ENCODE measurements at regions not wholly inside any gene's neighbourhood (a gene's known extent, or its start where the extent isn't known, plus 50 kb on each side); places are given as distances from the start of the nearest gene placed in this dataset.

DNA sequence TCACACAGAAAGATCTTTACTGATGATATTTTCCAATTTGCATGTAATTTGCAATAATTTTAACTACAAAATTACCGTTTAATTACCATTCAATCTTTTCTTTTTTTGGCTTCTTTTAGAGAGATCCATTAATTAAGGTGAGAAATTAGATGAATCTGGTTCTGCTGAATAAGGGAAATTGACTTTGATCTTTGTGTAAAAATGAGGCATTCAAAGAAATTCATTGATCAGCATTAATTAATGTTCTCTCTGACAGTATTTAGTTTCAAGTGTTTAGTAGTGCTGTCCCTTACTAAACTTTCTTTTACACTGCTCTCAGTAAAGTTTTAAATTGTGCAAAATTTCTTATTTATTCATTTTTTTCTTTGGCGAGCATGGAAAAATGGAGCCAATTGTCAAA lies 97.2 kb upstream of the KCTD8 start:
- Histone ChIP-seq H3K4me1 (no peaks in the 10 kb centered on the region), H3K27ac (no peak overlapping the region), H3K4me2 (no peak overlapping the region), H3K4me3 (no peak overlapping the region), H3K9me3 (no peaks in the 10 kb centered on the region)
- FAIRE-seq = no peak
- no peak for DNase-seq (ENCODE audit: low read depth in 1 of 2, low spot score in 1 of 2)
- WGBS (ENCODE audit: missing lambda C conversion rate) = 24% methylated on average over 2 of the region's 2 CpGs
- no peak for ATAC-seq
- ChIA-PET POLR2A (no interaction called here), CTCF (no interaction called here)
- TF ChIP-seq BHLHE40 (IDR thresholded peaks at IDR 0.05; ENCODE audit: low read depth, low read length) (no peak), RARB (CRISPR knock-in tag; IDR thresholded peaks at IDR 0.05) (no peak), RAD21 (conservative IDR thresholded peaks at IDR 0.05 in 1 of 2, IDR thresholded peaks at IDR 0.05 in 1 of 2) (no peak), FOSB (CRISPR knock-in tag; IDR thresholded peaks at IDR 0.05) (no peak), MAFK (IDR thresholded peaks at IDR 0.05; ENCODE audit: partially characterized antibody) (peak; percentile 49)
- TF ChIP-seq, protein P1, sequence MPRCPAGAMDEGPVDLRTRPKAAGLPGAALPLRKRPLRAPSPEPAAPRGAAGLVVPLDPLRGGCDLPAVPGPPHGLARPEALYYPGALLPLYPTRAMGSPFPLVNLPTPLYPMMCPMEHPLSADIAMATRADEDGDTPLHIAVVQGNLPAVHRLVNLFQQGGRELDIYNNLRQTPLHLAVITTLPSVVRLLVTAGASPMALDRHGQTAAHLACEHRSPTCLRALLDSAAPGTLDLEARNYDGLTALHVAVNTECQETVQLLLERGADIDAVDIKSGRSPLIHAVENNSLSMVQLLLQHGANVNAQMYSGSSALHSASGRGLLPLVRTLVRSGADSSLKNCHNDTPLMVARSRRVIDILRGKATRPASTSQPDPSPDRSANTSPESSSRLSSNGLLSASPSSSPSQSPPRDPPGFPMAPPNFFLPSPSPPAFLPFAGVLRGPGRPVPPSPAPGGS (IDR thresholded peaks at IDR 0.05) = no peak

GRCh38 chr4:44544158-44544557 lies 95.5 kb upstream of the KCTD8 start:
- FAIRE-seq = no peak
- no peak for DNase-seq (ENCODE audit: low read depth in 1 of 2, low spot score in 1 of 2)
- 11% methylated on average over 2 of the region's 2 CpGs for WGBS (ENCODE audit: missing lambda C conversion rate)

DNA sequence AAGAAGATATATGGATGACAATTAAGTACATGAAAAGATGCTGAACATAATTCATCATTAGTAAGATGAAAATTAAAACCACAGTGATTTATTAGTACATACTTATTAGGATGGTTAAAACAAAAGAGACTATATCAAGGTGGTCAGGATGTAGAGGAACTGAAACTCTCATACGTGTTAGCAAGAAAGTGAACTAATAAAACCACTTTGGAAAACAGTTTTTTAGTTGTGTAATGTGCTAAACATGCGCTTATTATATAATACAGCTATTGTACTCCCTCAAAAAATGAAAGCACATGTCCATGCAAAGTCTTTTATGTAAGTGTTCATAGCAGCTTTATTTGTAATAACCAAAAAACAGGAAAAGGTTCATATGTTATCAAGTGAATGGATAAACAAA lies 89.9 kb upstream of the KCTD8 start:
- no peak for DNase-seq (ENCODE audit: low read depth in 1 of 2, low spot score in 1 of 2)
- CTCF ChIA-PET = no interaction called here
- no peak for FAIRE-seq
- Histone ChIP-seq H3K4me2 (no peak overlapping the region), H3K9me3 (no peaks in the 10 kb centered on the region), H3K27ac (no peak overlapping the region), H3K4me3 (no peak overlapping the region), H3K4me1 (no peaks in the 10 kb centered on the region)
- TF ChIP-seq CBX2 (IDR thresholded peaks at IDR 0.05; ENCODE audit: borderline replicate concordance, low read depth) = no peak
- no peak for TF ChIP-seq HDAC2 (IDR thresholded peaks at IDR 0.05)
- TF ChIP-seq FOXS1 (CRISPR knock-in tag; IDR thresholded peaks at IDR 0.05) = no peak
- no peak for TF ChIP-seq TP53 (CRISPR knock-in tag; IDR thresholded peaks at IDR 0.05)
- TF ChIP-seq TFCP2L1 (CRISPR knock-in tag; IDR thresholded peaks at IDR 0.05) = no peak
- TF ChIP-seq RFX5 (IDR thresholded peaks at IDR 0.05) = no peak
- TF ChIP-seq FOSB (CRISPR knock-in tag; IDR thresholded peaks at IDR 0.05) = no peak
- TF ChIP-seq KDM5A (IDR thresholded peaks at IDR 0.05) = no peak
- TF ChIP-seq, protein P2, sequence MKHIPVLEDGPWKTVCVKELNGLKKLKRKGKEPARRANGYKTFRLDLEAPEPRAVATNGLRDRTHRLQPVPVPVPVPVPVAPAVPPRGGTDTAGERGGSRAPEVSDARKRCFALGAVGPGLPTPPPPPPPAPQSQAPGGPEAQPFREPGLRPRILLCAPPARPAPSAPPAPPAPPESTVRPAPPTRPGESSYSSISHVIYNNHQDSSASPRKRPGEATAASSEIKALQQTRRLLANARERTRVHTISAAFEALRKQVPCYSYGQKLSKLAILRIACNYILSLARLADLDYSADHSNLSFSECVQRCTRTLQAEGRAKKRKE (CRISPR knock-in tag; IDR thresholded peaks at IDR 0.05; ENCODE audit: low read depth) = no peak
- TF ChIP-seq NPAS2 (CRISPR knock-in tag; IDR thresholded peaks at IDR 0.05; ENCODE audit: borderline replicate concordance) = no peak
- no peak for TF ChIP-seq ZFP36 (IDR thresholded peaks at IDR 0.05; ENCODE audit: borderline replicate concordance, partially characterized antibody)
- no peak for TF ChIP-seq JUN (IDR thresholded peaks at IDR 0.05)
- TF ChIP-seq, protein P3, sequence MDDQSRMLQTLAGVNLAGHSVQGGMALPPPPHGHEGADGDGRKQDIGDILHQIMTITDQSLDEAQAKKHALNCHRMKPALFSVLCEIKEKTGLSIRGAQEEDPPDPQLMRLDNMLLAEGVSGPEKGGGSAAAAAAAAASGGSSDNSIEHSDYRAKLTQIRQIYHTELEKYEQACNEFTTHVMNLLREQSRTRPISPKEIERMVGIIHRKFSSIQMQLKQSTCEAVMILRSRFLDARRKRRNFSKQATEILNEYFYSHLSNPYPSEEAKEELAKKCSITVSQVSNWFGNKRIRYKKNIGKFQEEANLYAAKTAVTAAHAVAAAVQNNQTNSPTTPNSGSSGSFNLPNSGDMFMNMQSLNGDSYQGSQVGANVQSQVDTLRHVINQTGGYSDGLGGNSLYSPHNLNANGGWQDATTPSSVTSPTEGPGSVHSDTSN (IDR thresholded peaks at IDR 0.05) = no peak
- TF ChIP-seq BHLHE40 (IDR thresholded peaks at IDR 0.05; ENCODE audit: low read depth, low read length) = no peak
- TF ChIP-seq ZSCAN20 (CRISPR knock-in tag; IDR thresholded peaks at IDR 0.05) = no peak
- TF ChIP-seq RCOR1 (IDR thresholded peaks at IDR 0.05; ENCODE audit: low read depth, low read length) = no peak
- TF ChIP-seq HES2 (IDR thresholded peaks at IDR 0.05) = no peak
- no peak for TF ChIP-seq CHD4 (IDR thresholded peaks at IDR 0.05; ENCODE audit: borderline replicate concordance)
- TF ChIP-seq HOXA7 (CRISPR knock-in tag; IDR thresholded peaks at IDR 0.05) = no peak
- no peak for ATAC-seq
- POLR2A ChIA-PET = no interaction called here
- 2% methylated on average over 2 of the region's 2 CpGs for WGBS (ENCODE audit: missing lambda C conversion rate)

More at GRCh38 chr4:44544158-44544557, 95.5 kb upstream of the KCTD8 start:
- TF ChIP-seq BHLHE40 (IDR thresholded peaks at IDR 0.05; ENCODE audit: low read depth, low read length) (no peak), CHD2 (IDR thresholded peaks at IDR 0.05; ENCODE audit: low read length, partially characterized antibody) (no peak), JUN (IDR thresholded peaks at IDR 0.05) (no peak), POLR2A (IDR thresholded peaks at IDR 0.05; ENCODE audit: low read length) (no peak), HMGXB4 (CRISPR knock-in tag; IDR thresholded peaks at IDR 0.05; ENCODE audit: borderline replicate concordance) (no peak), KDM1A (IDR thresholded peaks at IDR 0.05; ENCODE audit: low read depth) (no peak), TFCP2L1 (CRISPR knock-in tag; IDR thresholded peaks at IDR 0.05) (no peak)
- H3K9me3 ChIP-seq = no peaks in the 10 kb centered on the region
- no peak overlapping the region for H3K27ac ChIP-seq
- no peaks in the 10 kb centered on the region for H3K4me1 ChIP-seq
- POLR2A ChIA-PET = no interaction called here
- CTCF ChIA-PET = no interaction called here
- no peak overlapping the region for H3K4me2 ChIP-seq
- no peak for ATAC-seq
- no peak overlapping the region for H3K4me3 ChIP-seq

All from A549 (cell line).